SU-DHL-6 (cell line): ENCODE measurements at regions not wholly inside any gene's neighbourhood (a gene's known extent, or its start where the extent isn't known, plus 50 kb on each side); places are given as distances from the start of the nearest gene placed in this dataset.

Experiments
- EZH2phosphoT487 ChIP-seq: fragments of 200-600 bp; sonication (generic), shearing (Covaris generic); conservative IDR thresholded peaks from 2 replicates; pipeline ENCODE4 v1.6.1; 2018; ENCODE audit warnings: mild to moderate bottlenecking, antibody characterized with exemption, low read length, moderate library complexity, mixed read lengths
- TF ChIP-seq, protein P1 (sequence below): fragments of 200-600 bp; sonication (generic); IDR thresholded peaks from one replicate; pipeline ENCODE4 v1.5.1; 2017; ENCODE audit warnings: antibody characterized with exemption, mild to moderate bottlenecking, low read length, moderate library complexity; ENCODE audit not compliant: insufficient read depth, poor library complexity, severe bottlenecking

DNA sequence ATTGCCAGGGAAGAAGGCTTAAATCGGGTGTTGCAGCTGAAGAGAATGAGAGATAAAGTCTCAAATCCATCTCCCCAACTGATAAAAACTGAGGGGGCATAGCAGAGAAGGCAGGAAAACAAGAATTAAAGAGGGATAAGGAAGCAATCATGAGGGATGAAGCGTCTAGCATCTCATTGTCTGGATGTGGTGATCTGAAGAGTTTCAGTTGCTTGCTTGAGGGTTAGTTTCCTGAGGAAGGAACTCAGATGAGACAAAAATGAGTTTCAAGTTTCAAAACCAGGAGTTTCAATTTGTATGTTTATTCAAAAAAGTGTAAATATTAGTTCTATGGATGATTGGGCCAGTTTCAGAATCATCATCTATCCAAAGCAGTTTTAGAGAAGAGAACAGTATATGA lies 496.9 kb downstream of the RAB28 start:
- TF ChIP-seq, protein P1, sequence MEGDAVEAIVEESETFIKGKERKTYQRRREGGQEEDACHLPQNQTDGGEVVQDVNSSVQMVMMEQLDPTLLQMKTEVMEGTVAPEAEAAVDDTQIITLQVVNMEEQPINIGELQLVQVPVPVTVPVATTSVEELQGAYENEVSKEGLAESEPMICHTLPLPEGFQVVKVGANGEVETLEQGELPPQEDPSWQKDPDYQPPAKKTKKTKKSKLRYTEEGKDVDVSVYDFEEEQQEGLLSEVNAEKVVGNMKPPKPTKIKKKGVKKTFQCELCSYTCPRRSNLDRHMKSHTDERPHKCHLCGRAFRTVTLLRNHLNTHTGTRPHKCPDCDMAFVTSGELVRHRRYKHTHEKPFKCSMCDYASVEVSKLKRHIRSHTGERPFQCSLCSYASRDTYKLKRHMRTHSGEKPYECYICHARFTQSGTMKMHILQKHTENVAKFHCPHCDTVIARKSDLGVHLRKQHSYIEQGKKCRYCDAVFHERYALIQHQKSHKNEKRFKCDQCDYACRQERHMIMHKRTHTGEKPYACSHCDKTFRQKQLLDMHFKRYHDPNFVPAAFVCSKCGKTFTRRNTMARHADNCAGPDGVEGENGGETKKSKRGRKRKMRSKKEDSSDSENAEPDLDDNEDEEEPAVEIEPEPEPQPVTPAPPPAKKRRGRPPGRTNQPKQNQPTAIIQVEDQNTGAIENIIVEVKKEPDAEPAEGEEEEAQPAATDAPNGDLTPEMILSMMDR = no peak
- TF ChIP-seq EZH2phosphoT487 = no peak
